Neural progenitor cell (in vitro differentiated cells): ENCODE measurements at regions not wholly inside any gene's neighbourhood (a gene's known extent, or its start where the extent isn't known, plus 50 kb on each side); places are given as distances from the start of the nearest gene placed in this dataset.

Source experiments
- DNase-seq: peaks from one replicate; pipeline ENCODE4 v3.0.0-alpha.2; 2016; ENCODE audit warnings: low spot score
- H2AFZ ChIP-seq: fragments of 200-600 bp; sonication (generic); replicated peaks from 2 replicates; pipeline ENCODE4 v1.6.1; 2016; ENCODE audit warnings: antibody characterized with exemption
- H3F3A ChIP-seq: fragments of 200-600 bp; sonication (generic); 2 replicates; pipeline ENCODE4 v1.6.1; 2016; ENCODE audit warnings: antibody characterized with exemption, low read depth
- H3K27ac ChIP-seq: fragments of 200-600 bp; sonication (generic); 2 replicates; pipeline ENCODE4 v1.5.1; 2016; ENCODE audit warnings: mild to moderate bottlenecking
- H3K27me3 ChIP-seq: fragments of 200-600 bp; sonication (generic); 2 replicates; pipeline ENCODE4 v1.6.1; 2016; ENCODE audit warnings: mild to moderate bottlenecking, moderate library complexity
- H3K36me3 ChIP-seq: fragments of 200-600 bp; sonication (generic); 2 replicates; pipeline ENCODE4 v1.5.1; 2016
- H3K4me1 ChIP-seq: fragments of 200-600 bp; sonication (generic); 2 replicates; pipeline ENCODE4 v1.6.1; 2016; ENCODE audit warnings: mixed run types
- H3K4me2 ChIP-seq: fragments of 200-600 bp; sonication (generic); 2 replicates; pipeline ENCODE4 v1.6.1; 2016
- H3K4me3 ChIP-seq: fragments of 200-600 bp; sonication (generic); 2 replicates; pipeline ENCODE4 v1.5.1; 2016
- H3K79me2 ChIP-seq: fragments of 200-600 bp; sonication (generic); 2 replicates; pipeline ENCODE4 v1.6.1; 2016; ENCODE audit warnings: low read depth
- H3K9ac ChIP-seq: fragments of 200-600 bp; sonication (generic); 2 replicates; pipeline ENCODE4 v1.6.1; 2016
- H3K9me3 ChIP-seq: fragments of 200-600 bp; sonication (generic); 2 replicates; pipeline ENCODE4 v1.5.1; 2016; ENCODE audit warnings: low read depth
- H4K20me1 ChIP-seq: fragments of 200-600 bp; sonication (generic); 2 replicates; pipeline ENCODE4 v1.6.1; 2016; ENCODE audit warnings: low read depth
- H3K27ac Mint-ChIP-seq: 3 replicates; pipeline ENCODE4 v1.8.0; 2021; ENCODE audit warnings: mixed read lengths
- H3K27me3 Mint-ChIP-seq: 2 replicates; pipeline ENCODE4 v1.8.0; 2022; ENCODE audit warnings: low read depth, mild to moderate bottlenecking, inconsistent platforms, moderate library complexity, mixed read lengths; ENCODE audit not compliant: insufficient read depth
- H3K36me3 Mint-ChIP-seq: 3 replicates; pipeline ENCODE4 v1.8.0; 2021; ENCODE audit warnings: mixed read lengths
- H3K4me1 Mint-ChIP-seq: 3 replicates; pipeline ENCODE4 v1.8.0; 2021; ENCODE audit warnings: mixed read lengths
- H3K4me3 Mint-ChIP-seq: 3 replicates; pipeline ENCODE4 v1.8.0; 2021; ENCODE audit warnings: mild to moderate bottlenecking, moderate library complexity, mixed read lengths
- H3K9me3 Mint-ChIP-seq: 3 replicates; pipeline ENCODE4 v1.8.0; 2020; ENCODE audit warnings: mixed read lengths
- EZH2 ChIP-seq: fragments of 200-600 bp; sonication (generic); IDR thresholded peaks from 2 replicates; pipeline ENCODE4 v1.6.1; 2017; ENCODE audit warnings: antibody characterized with exemption, mild to moderate bottlenecking, moderate library complexity
- EZH2phosphoT487 ChIP-seq: fragments of 200-600 bp; sonication (generic); IDR thresholded peaks from 2 replicates; pipeline ENCODE4 v1.6.1; 2017; ENCODE audit warnings: antibody characterized with exemption
- TF ChIP-seq, protein P1 (sequence below): fragments of 200-600 bp; sonication (generic); IDR thresholded peaks from 2 replicates; pipeline ENCODE4 v1.5.1; 2017; ENCODE audit warnings: antibody characterized with exemption, mild to moderate bottlenecking

- no peak overlapping the region for H3K9ac ChIP-seq
- no peak for DNase-seq
- no peaks in the 10 kb centered on the region for H3K36me3 ChIP-seq
- no peak overlapping the region for H2AFZ ChIP-seq
- H3F3A ChIP-seq: no peaks in the 10 kb centered on the region
- H3K27ac ChIP-seq: no peak overlapping the region
- peaks cover 7% of the 10 kb centered on the region for H3K4me1 Mint-ChIP-seq
- H3K4me2 ChIP-seq: no peak overlapping the region
- peaks cover 6% of the 10 kb centered on the region for H3K9me3 Mint-ChIP-seq
- no peaks in the 10 kb centered on the region for H3K36me3 Mint-ChIP-seq
- H3K4me1 ChIP-seq: peaks cover 5% of the 10 kb centered on the region
- no peak overlapping the region for H3K27ac Mint-ChIP-seq
- H3K4me3 Mint-ChIP-seq: no peak overlapping the region
- no peaks in the 10 kb centered on the region for H4K20me1 ChIP-seq
- H3K9me3 ChIP-seq: no peaks in the 10 kb centered on the region
- H3K79me2 ChIP-seq: no peaks in the 10 kb centered on the region
- no peak for TF ChIP-seq EZH2
- no peak for TF ChIP-seq EZH2phosphoT487
- TF ChIP-seq, protein P1, sequence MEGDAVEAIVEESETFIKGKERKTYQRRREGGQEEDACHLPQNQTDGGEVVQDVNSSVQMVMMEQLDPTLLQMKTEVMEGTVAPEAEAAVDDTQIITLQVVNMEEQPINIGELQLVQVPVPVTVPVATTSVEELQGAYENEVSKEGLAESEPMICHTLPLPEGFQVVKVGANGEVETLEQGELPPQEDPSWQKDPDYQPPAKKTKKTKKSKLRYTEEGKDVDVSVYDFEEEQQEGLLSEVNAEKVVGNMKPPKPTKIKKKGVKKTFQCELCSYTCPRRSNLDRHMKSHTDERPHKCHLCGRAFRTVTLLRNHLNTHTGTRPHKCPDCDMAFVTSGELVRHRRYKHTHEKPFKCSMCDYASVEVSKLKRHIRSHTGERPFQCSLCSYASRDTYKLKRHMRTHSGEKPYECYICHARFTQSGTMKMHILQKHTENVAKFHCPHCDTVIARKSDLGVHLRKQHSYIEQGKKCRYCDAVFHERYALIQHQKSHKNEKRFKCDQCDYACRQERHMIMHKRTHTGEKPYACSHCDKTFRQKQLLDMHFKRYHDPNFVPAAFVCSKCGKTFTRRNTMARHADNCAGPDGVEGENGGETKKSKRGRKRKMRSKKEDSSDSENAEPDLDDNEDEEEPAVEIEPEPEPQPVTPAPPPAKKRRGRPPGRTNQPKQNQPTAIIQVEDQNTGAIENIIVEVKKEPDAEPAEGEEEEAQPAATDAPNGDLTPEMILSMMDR: no peak
- no peaks in the 10 kb centered on the region for H3K27me3 ChIP-seq
- H3K4me3 ChIP-seq: no peak overlapping the region
- peaks cover 14% of the 10 kb centered on the region for H3K27me3 Mint-ChIP-seq
These were observed 237.1 kb upstream of the NRP1 start for GRCh38 chr10:33571616-33572015.

DNA sequence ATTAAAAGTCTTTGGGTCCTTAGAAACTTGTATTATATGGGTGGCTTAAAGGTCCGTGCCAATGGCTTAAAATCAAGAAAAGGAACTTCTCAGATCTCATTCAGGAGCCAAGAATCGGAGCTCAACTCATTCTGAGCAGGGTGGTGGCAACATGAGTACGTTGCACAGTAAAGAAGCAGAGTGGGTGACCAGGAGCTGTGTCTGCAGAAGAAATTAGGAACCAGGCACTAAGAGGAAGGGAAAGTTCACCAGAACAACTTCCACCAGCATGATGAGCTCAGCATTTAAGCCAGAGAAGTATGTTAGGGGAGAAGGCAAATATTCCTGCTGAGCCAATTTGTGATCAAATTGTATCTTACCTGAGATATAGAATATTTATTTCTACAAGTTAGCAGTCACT, 236.0 kb upstream of the NRP1 start:
- no peak overlapping the region for H2AFZ ChIP-seq
- no peak overlapping the region for H3K4me3 Mint-ChIP-seq
- H3K36me3 Mint-ChIP-seq: no peaks in the 10 kb centered on the region

GRCh38 chr10:33569702-33570101, 235.2 kb upstream of the NRP1 start:
- no peak overlapping the region for H3K4me3 ChIP-seq
- Mint-ChIP-seq H3K4me3 (no peak overlapping the region), H3K27me3 (peaks cover 12% of the 10 kb centered on the region), H3K4me1 (peaks cover 22% of the 10 kb centered on the region), H3K36me3 (no peaks in the 10 kb centered on the region), H3K9me3 (peaks cover 2% of the 10 kb centered on the region), H3K27ac (no peak overlapping the region)
- H3K27ac ChIP-seq: no peak overlapping the region
- no peak for TF ChIP-seq EZH2
- TF ChIP-seq, protein P1: no peak
- no peak for TF ChIP-seq EZH2phosphoT487
- no peak overlapping the region for H3K9ac ChIP-seq
- no peaks in the 10 kb centered on the region for H3K9me3 ChIP-seq
- no peaks in the 10 kb centered on the region for H3K27me3 ChIP-seq
- no peaks in the 10 kb centered on the region for H4K20me1 ChIP-seq
- peaks cover 12% of the 10 kb centered on the region for H3K4me1 ChIP-seq
- no peak overlapping the region for H2AFZ ChIP-seq
- no peaks in the 10 kb centered on the region for H3F3A ChIP-seq
- H3K79me2 ChIP-seq: no peaks in the 10 kb centered on the region
- DNase-seq: no peak
- no peak overlapping the region for H3K4me2 ChIP-seq
- no peaks in the 10 kb centered on the region for H3K36me3 ChIP-seq

More for the DNA sequence above, 236.0 kb upstream of the NRP1 start:
- Histone ChIP-seq H3K27ac (no peak overlapping the region), H3K27me3 (no peaks in the 10 kb centered on the region), H3K4me1 (peaks cover 12% of the 10 kb centered on the region), H3K4me2 (no peak overlapping the region), H3K4me3 (no peak overlapping the region), H3K79me2 (no peaks in the 10 kb centered on the region), H4K20me1 (no peaks in the 10 kb centered on the region), H3K9ac (no peak overlapping the region), H3F3A (no peaks in the 10 kb centered on the region), H3K36me3 (no peaks in the 10 kb centered on the region), H3K9me3 (no peaks in the 10 kb centered on the region)
- no peak for DNase-seq
- peaks cover 17% of the 10 kb centered on the region for H3K4me1 Mint-ChIP-seq
- H3K27me3 Mint-ChIP-seq: peaks cover 14% of the 10 kb centered on the region
- H3K9me3 Mint-ChIP-seq: peaks cover 6% of the 10 kb centered on the region
- H3K27ac Mint-ChIP-seq: no peak overlapping the region
- TF ChIP-seq, protein P1: no peak
- TF ChIP-seq EZH2: no peak
- no peak for TF ChIP-seq EZH2phosphoT487
